Progenitor cell of endocrine pancreas (in vitro differentiated cells): ENCODE measurements at regions not wholly inside any gene's neighbourhood (a gene's known extent, or its start where the extent isn't known, plus 50 kb on each side); places are given as distances from the start of the nearest gene placed in this dataset.

ENCODE experiments used
- DNase-seq: peaks from one replicate; pipeline ENCODE4 v3.0.0; 2021; ENCODE audit warnings: low spot score; ENCODE audit not compliant: unreplicated experiment
- H3K27ac Mint-ChIP-seq: 2 replicates; pipeline ENCODE4 v1.8.0; 2021; ENCODE audit warnings: mild to moderate bottlenecking, moderate library complexity, mixed read lengths
- H3K27me3 Mint-ChIP-seq: 2 replicates; pipeline ENCODE4 v1.8.0; 2021; ENCODE audit warnings: mixed read lengths
- H3K36me3 Mint-ChIP-seq: 2 replicates; pipeline ENCODE4 v1.8.0; 2022; ENCODE audit warnings: mixed read lengths; ENCODE audit not compliant: insufficient read depth
- H3K4me1 Mint-ChIP-seq: 2 replicates; pipeline ENCODE4 v1.8.0; 2021; ENCODE audit warnings: low read depth, mixed read lengths
- H3K4me3 Mint-ChIP-seq: 2 replicates; pipeline ENCODE4 v1.8.0; 2021; ENCODE audit warnings: low read depth, mild to moderate bottlenecking, moderate library complexity, mixed read lengths
- H3K9me3 Mint-ChIP-seq: 2 replicates; pipeline ENCODE4 v1.8.0; 2021; ENCODE audit warnings: low read depth, mixed read lengths
- TF ChIP-seq, protein P1 (sequence below): fragments of 200-600 bp; sonication (generic); IDR thresholded peaks from one replicate; pipeline ENCODE4 v1.5.0; 2021; ENCODE audit warnings: antibody characterized with exemption, mild to moderate bottlenecking; ENCODE audit not compliant: unreplicated experiment

DNA sequence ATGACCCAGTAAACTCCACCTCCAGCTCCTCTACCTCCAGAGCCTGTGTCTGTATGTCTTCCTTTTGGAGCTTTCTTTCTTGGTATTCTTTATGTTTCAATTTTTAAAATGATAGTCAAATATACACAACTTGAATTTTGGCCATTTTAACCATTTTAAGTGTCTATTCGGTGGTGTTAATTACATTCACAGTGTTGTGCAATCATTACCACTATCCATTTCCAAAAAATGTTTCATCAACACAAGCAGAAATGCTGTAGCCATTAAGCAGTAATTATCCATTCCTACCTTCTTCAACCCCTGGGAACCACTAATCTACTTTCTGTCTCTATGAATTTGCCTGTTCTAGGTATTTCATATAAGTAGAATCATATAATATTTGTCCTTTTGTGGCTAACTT, 194.5 kb upstream of the TSC22D2 start:
- no peaks in the 10 kb centered on the region for H3K4me1 Mint-ChIP-seq
- no peak overlapping the region for H3K4me3 Mint-ChIP-seq
- no peaks in the 10 kb centered on the region for H3K9me3 Mint-ChIP-seq
- TF ChIP-seq, protein P1, sequence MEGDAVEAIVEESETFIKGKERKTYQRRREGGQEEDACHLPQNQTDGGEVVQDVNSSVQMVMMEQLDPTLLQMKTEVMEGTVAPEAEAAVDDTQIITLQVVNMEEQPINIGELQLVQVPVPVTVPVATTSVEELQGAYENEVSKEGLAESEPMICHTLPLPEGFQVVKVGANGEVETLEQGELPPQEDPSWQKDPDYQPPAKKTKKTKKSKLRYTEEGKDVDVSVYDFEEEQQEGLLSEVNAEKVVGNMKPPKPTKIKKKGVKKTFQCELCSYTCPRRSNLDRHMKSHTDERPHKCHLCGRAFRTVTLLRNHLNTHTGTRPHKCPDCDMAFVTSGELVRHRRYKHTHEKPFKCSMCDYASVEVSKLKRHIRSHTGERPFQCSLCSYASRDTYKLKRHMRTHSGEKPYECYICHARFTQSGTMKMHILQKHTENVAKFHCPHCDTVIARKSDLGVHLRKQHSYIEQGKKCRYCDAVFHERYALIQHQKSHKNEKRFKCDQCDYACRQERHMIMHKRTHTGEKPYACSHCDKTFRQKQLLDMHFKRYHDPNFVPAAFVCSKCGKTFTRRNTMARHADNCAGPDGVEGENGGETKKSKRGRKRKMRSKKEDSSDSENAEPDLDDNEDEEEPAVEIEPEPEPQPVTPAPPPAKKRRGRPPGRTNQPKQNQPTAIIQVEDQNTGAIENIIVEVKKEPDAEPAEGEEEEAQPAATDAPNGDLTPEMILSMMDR, result no peak
- peaks cover 3% of the 10 kb centered on the region for H3K27me3 Mint-ChIP-seq
- H3K36me3 Mint-ChIP-seq, result no peaks in the 10 kb centered on the region
- no peak for DNase-seq
- H3K27ac Mint-ChIP-seq, result peak overlapping the region; percentile 51

DNA sequence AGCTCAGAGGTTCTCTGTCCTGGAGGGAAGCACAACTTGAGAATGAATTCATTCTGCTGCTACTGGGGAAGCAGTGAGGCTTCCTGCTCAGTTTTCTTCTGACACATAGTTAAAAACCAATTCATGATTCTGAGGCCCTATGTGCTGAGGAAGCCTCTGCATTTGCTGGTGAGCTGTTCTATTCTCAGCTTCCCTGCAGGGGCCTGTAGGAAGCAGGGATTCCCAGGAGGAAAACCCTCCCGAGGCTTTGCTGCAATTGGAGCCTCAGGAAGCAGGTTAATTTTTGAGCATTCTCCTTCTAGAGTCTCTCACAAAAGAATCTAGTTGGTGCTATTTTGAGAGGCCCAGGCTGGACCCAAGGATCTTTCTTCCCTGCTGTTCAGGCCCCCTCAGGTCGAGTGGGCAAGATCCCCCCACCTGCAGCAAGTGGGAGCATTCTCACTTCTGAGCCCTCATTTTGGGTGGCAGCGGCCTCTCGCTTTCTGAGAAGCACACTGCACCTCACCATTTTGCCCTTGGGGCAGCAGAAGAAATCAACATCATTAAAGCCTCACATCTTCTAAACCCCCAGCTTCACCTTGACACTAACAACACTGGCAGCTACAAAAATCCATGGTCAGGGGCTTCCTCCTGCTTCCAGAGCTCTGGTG, 197.5 kb upstream of the TSC22D2 start:
- peaks cover 3% of the 10 kb centered on the region for H3K27me3 Mint-ChIP-seq
- H3K36me3 Mint-ChIP-seq, result no peaks in the 10 kb centered on the region
- DNase-seq, result no peak
- no peak overlapping the region for H3K4me3 Mint-ChIP-seq
- H3K9me3 Mint-ChIP-seq, result no peaks in the 10 kb centered on the region
- H3K4me1 Mint-ChIP-seq, result no peaks in the 10 kb centered on the region
- H3K27ac Mint-ChIP-seq, result no peak overlapping the region
- TF ChIP-seq, protein P1, result no peak

DNA sequence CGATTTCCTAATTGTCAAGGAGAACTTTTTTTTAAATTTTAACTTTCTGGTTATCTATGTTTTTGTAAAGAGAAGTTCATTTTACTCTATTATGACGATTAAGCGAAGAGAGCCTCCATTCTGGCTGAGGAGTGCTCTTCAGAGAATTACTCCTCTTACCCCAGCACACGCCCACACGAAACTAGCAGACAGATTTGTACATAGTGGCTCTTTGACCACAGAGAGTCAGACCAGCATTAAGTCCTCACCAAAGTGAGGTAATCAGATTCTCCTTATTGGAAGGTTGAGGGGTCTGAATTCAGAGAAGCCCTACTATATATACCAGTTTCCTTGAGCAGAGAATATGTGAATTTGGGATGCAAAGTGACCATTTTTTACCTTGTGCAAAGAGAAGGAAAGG, 204.8 kb upstream of the TSC22D2 start:
- DNase-seq, result no peak
- Mint-ChIP-seq H3K27me3 (no peaks in the 10 kb centered on the region), H3K4me1 (no peaks in the 10 kb centered on the region), H3K27ac (no peak overlapping the region), H3K36me3 (no peaks in the 10 kb centered on the region), H3K4me3 (no peak overlapping the region), H3K9me3 (peaks cover under 1% of the 10 kb centered on the region)
- TF ChIP-seq, protein P1, result no peak

DNA sequence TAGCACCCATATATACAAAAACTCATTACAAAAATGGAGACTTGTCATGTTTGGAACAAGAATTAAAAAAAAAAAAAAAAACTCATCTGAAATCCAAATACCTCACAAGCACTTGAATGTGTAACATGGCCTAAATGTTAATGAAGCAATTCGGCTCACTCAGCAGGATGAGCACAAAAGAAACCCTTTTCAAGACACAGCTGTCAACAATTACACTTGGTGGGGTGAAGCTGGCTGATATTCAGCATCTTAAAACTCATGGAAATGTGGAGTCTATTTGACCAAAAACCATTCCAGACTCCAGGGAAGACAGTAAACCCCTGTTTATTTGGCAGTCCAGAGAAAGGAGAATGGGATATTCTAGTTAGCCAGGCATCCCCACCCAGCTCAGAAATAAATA, 205.4 kb upstream of the TSC22D2 start:
- TF ChIP-seq, protein P1, result no peak
- no peaks in the 10 kb centered on the region for H3K27me3 Mint-ChIP-seq
- H3K4me1 Mint-ChIP-seq, result no peaks in the 10 kb centered on the region
- DNase-seq, result no peak
- H3K27ac Mint-ChIP-seq, result no peak overlapping the region
- H3K4me3 Mint-ChIP-seq, result no peak overlapping the region
- peaks cover 4% of the 10 kb centered on the region for H3K9me3 Mint-ChIP-seq
- no peaks in the 10 kb centered on the region for H3K36me3 Mint-ChIP-seq

DNA sequence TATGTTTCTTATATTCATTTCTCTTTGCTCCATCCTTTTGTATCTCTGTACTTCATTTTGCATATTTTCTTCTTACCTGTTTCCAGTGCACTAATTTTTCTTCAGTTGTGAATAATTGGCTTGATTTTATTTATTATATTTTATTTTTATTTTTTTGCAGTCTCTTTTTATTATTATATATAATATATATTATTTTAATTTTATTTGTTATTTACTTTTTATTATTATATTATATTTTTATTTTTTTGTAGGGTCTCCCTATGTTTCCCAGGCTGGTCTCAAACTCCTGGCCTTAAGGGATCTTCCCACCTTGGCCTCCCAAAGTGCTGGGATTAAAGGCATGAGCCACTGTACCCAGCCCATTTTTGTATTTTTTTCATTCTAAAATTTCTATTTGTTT, 213.1 kb upstream of the TSC22D2 start:
- Mint-ChIP-seq H3K27me3 (no peaks in the 10 kb centered on the region), H3K9me3 (peaks cover 8% of the 10 kb centered on the region), H3K4me1 (peaks cover 3% of the 10 kb centered on the region), H3K4me3 (no peak overlapping the region), H3K27ac (no peak overlapping the region), H3K36me3 (no peaks in the 10 kb centered on the region)
- TF ChIP-seq, protein P1, result no peak
- no peak for DNase-seq
